ENCODE measurements at regions not wholly inside any gene's neighbourhood (a gene's known extent, or its start where the extent isn't known, plus 50 kb on each side); places are given as distances from the start of the nearest gene placed in this dataset.

DNA sequence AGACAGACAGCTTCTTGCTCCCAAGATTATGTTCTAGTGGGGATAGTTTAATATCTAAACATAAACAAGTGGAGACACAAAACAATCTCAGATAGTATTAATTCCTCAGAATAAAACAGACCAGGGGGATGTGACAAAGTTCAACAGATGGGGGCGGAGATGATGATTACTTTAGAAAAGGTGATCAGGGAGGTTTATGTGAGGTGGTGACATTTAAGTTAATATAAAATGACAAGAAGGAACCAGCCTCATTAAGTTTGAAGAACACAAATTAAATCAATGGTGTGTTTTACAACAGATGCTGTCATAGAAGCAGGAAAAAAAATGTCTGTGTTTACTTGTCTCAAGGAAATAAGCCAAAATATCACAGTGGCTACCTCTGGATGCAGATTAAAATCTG lies 119.6 kb upstream of the HMHB1 start:
- CTCF ChIA-PET = no interaction called here
- no peak for DNase-seq (ENCODE audit: extremely low spot score)
- TF ChIP-seq BHLHE40 (IDR thresholded peaks at IDR 0.05; ENCODE audit: borderline replicate concordance) = no peak
- POLR2A ChIA-PET = no interaction called here

DNA sequence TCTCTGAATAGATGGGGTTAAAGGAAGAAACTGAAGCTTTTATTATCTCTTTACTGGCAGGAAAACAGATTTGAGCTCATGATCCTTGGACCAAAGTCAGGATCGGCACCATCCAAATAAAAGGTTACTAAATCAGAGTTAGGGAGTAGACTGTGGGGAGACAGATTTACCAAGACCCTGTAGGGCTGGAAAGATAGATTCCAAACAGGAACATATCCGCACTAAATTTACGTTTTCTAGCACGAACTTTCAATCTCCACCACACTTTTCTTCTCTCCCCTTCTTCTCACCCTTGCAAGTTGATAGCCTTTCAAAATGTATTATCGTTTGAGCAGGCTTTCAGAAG lies 120.0 kb upstream of the HMHB1 start:
- no peak for TF ChIP-seq TARDBP (IDR thresholded peaks at IDR 0.05)
- TF ChIP-seq SP1 (IDR thresholded peaks at IDR 0.05) = no peak
- TF ChIP-seq HDGF (IDR thresholded peaks at IDR 0.05; ENCODE audit: borderline replicate concordance) = no peak
- TF ChIP-seq NFRKB (IDR thresholded peaks at IDR 0.05) = no peak
- TF ChIP-seq, protein P1, sequence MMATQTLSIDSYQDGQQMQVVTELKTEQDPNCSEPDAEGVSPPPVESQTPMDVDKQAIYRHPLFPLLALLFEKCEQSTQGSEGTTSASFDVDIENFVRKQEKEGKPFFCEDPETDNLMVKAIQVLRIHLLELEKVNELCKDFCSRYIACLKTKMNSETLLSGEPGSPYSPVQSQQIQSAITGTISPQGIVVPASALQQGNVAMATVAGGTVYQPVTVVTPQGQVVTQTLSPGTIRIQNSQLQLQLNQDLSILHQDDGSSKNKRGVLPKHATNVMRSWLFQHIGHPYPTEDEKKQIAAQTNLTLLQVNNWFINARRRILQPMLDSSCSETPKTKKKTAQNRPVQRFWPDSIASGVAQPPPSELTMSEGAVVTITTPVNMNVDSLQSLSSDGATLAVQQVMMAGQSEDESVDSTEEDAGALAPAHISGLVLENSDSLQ (IDR thresholded peaks at IDR 0.05) = no peak
- no peak for TF ChIP-seq L3MBTL2 (conservative IDR thresholded peaks at IDR 0.05)
- TF ChIP-seq FOXA1 (IDR thresholded peaks at IDR 0.05) = no peak
- POLR2A ChIA-PET = no interaction called here
- CTCF ChIA-PET = no interaction called here
- DNase-seq (ENCODE audit: extremely low spot score) = no peak

DNA sequence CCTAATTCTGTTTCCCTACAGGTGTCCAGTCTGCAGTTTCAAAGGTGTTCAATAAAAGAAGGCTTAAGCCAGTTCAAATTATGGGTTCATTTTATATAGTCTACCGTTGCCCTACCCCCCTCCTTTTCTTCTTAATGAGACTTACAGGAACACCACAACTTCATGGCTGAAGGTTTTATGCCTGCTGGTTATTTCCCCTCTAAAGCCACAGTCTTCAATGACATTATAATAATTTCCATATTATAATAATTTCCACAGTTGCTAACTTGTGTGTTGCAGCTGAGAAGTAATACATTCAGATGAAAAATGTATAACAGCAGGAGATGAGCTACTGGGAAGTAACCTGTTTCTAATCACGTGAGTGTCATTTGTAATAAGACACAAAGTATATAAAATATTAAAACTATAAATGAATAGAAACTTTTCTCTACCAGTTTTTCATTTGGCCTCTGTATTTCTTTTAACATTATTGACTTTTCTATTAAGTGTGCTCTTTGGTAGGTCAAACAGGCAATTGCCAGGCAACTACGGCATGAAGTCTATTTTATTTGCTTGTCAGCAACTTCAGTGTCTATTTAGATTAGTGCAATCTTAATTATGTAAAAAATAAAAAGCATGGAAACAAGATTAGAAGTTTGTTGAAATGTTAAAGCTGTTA lies 120.5 kb upstream of the HMHB1 start:
- ChIA-PET CTCF (no interaction called here), POLR2A (no interaction called here)
- no peak for TF ChIP-seq BHLHE40 (IDR thresholded peaks at IDR 0.05; ENCODE audit: borderline replicate concordance)
- no peak for TF ChIP-seq TARDBP (IDR thresholded peaks at IDR 0.05)
- TF ChIP-seq HDGF (IDR thresholded peaks at IDR 0.05; ENCODE audit: borderline replicate concordance) = no peak
- TF ChIP-seq SP1 (IDR thresholded peaks at IDR 0.05) = no peak
- no peak for TF ChIP-seq ZNF384 (IDR thresholded peaks at IDR 0.05)
- TF ChIP-seq FOXM1 (IDR thresholded peaks at IDR 0.05; ENCODE audit: borderline replicate concordance) = no peak
- TF ChIP-seq ELF4 (IDR thresholded peaks at IDR 0.05) = no peak
- TF ChIP-seq NFRKB (IDR thresholded peaks at IDR 0.05) = no peak
- TF ChIP-seq FOXK2 (IDR thresholded peaks at IDR 0.05) = no peak
- no peak for TF ChIP-seq CTBP1 (IDR thresholded peaks at IDR 0.05; ENCODE audit: borderline replicate concordance)
- no peak for TF ChIP-seq SUZ12 (IDR thresholded peaks at IDR 0.05)
- TF ChIP-seq FOXA1 (IDR thresholded peaks at IDR 0.05) = no peak
- no peak for TF ChIP-seq ARNT (IDR thresholded peaks at IDR 0.05)
- TF ChIP-seq, protein P1 (IDR thresholded peaks at IDR 0.05) = no peak
- TF ChIP-seq L3MBTL2 (conservative IDR thresholded peaks at IDR 0.05) = no peak
- TF ChIP-seq LEF1 (IDR thresholded peaks at IDR 0.05; ENCODE audit: borderline replicate concordance) = no peak
- DNase-seq (ENCODE audit: extremely low spot score) = no peak

DNA sequence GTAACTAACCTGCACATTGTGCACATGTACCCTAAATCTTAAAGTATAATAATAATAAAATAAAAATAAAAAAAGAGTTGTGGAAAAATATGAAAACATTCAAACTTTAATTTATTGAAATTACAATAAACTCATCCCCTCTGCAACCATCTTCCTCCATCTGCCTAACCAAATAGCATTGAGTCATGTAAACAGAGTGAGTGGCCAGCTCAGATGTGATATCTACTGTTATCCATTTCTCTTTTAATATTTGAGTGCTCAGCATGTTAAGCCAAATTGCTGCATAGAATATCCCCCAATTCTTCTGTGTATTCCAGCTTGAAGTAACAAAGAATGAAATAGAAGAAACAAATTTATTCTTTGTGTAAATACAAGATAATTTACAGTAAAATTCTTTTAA lies 124.4 kb upstream of the HMHB1 start:
- CTCF ChIA-PET = no interaction called here
- TF ChIP-seq FOXM1 (IDR thresholded peaks at IDR 0.05; ENCODE audit: borderline replicate concordance) = no peak
- TF ChIP-seq, protein P1 (IDR thresholded peaks at IDR 0.05) = no peak
- TF ChIP-seq CTBP1 (IDR thresholded peaks at IDR 0.05; ENCODE audit: borderline replicate concordance) = no peak
- no peak for TF ChIP-seq SUZ12 (IDR thresholded peaks at IDR 0.05)
- no peak for TF ChIP-seq ARNT (IDR thresholded peaks at IDR 0.05)
- TF ChIP-seq FOXK2 (IDR thresholded peaks at IDR 0.05) = no peak
- TF ChIP-seq TARDBP (IDR thresholded peaks at IDR 0.05) = no peak
- no peak for TF ChIP-seq L3MBTL2 (conservative IDR thresholded peaks at IDR 0.05)
- no peak for TF ChIP-seq HDGF (IDR thresholded peaks at IDR 0.05; ENCODE audit: borderline replicate concordance)
- TF ChIP-seq NFRKB (IDR thresholded peaks at IDR 0.05) = no peak
- no peak for TF ChIP-seq SP1 (IDR thresholded peaks at IDR 0.05)
- no peak for TF ChIP-seq BHLHE40 (IDR thresholded peaks at IDR 0.05; ENCODE audit: borderline replicate concordance)
- no peak for TF ChIP-seq ELF4 (IDR thresholded peaks at IDR 0.05)
- TF ChIP-seq LEF1 (IDR thresholded peaks at IDR 0.05; ENCODE audit: borderline replicate concordance) = no peak
- TF ChIP-seq ZNF384 (IDR thresholded peaks at IDR 0.05) = no peak
- no peak for TF ChIP-seq FOXA1 (IDR thresholded peaks at IDR 0.05)
- POLR2A ChIA-PET = no interaction called here
- no peak for DNase-seq (ENCODE audit: extremely low spot score)

DNA sequence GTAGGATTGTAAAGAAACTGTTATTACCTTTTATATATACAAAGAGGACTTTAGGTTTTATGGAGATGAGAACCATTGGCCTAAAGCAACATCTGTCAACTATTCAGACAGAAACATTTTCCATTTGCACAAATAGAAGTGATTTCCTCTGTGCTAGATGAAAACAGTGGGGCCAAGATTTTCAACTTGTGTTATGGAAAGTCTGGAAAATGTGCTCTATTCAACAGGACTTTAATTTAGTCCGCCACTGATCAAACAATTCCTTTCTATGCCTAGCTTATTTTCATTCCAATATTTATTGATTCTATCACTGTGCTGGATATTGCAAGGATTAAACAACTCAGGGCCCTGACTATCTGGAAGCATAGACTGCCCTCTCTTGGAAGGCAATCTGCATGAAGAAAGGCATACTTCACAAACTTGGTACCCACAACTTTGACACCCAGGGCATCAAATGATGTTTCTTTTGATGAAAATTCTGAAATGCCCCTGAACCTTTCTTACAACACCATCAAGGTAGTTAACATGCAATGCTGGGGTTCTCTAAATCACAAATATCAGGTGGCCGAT lies 126.6 kb upstream of the HMHB1 start:
- DNase-seq (ENCODE audit: extremely low spot score) = no peak
- POLR2A ChIA-PET = no interaction called here
- CTCF ChIA-PET = interaction anchor here (0.6 kb wide), 2 partner anchors 239 to 670 kb away, joined by 3 to 4 read pairs; no protein-coding TSS in a partner anchor
- TF ChIP-seq CTBP1 (IDR thresholded peaks at IDR 0.05; ENCODE audit: borderline replicate concordance) (no peak), ELF4 (IDR thresholded peaks at IDR 0.05) (no peak), ARNT (IDR thresholded peaks at IDR 0.05) (no peak)
- TF ChIP-seq, protein P1 (IDR thresholded peaks at IDR 0.05) = no peak

DNA sequence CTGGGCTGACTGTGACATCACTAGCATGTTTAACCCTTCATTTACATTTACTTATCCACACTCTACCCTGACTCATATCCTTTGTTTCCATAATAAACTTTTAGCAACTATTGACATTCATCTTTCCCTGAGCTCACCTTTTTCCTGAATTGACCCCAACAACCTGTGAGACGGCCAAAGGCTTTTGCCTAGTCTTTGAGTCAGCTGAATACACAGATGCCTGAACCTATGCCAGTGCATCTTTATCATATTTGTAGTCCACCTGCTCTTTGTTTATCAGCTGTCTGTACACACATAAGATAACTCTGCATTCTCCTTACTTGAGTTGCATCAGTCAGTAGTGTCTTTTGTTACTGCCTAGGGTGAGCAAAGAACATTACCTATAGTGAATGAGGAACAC lies 128.5 kb upstream of the HMHB1 start:
- ChIA-PET POLR2A (no interaction called here), CTCF (no interaction called here)
- no peak for DNase-seq (ENCODE audit: extremely low spot score)
- TF ChIP-seq LEF1 (IDR thresholded peaks at IDR 0.05; ENCODE audit: borderline replicate concordance) (no peak), FOXM1 (IDR thresholded peaks at IDR 0.05; ENCODE audit: borderline replicate concordance) (no peak), CTBP1 (IDR thresholded peaks at IDR 0.05; ENCODE audit: borderline replicate concordance) (no peak), SUZ12 (IDR thresholded peaks at IDR 0.05) (no peak), L3MBTL2 (conservative IDR thresholded peaks at IDR 0.05) (no peak), ARNT (IDR thresholded peaks at IDR 0.05) (no peak), NFRKB (IDR thresholded peaks at IDR 0.05) (no peak), SP1 (IDR thresholded peaks at IDR 0.05) (no peak), TARDBP (IDR thresholded peaks at IDR 0.05) (no peak), BHLHE40 (IDR thresholded peaks at IDR 0.05; ENCODE audit: borderline replicate concordance) (no peak)
